ENCODE measurements at regions not wholly inside any gene's neighbourhood (a gene's known extent, or its start where the extent isn't known, plus 50 kb on each side); places are given as distances from the start of the nearest gene placed in this dataset.
"Not testable (repeated sequence)": the region's sequence is repeated elsewhere in the genome, so short reads cannot be mapped to it uniquely, and the experiment has no call there.

- DNase-seq (ENCODE audit: low read depth in 2 of 2), result no peak
Observed at GRCh38 chr1:114263343-114263742, 109.7 kb upstream of the SYT6 start.

GRCh38 chr1:114262337-114262736 is 108.7 kb upstream of the SYT6 start:
- no peak for DNase-seq (ENCODE audit: low read depth in 2 of 2)

GRCh38 chr1:114260805-114261484 is 107.3 kb upstream of the SYT6 start:
- DNase-seq (ENCODE audit: low read depth in 2 of 2), result no peak

GRCh38 chr1:114259511-114260160 is 106.0 kb upstream of the SYT6 start:
- DNase-seq (ENCODE audit: low read depth in 2 of 2), result no peak

- DNase-seq (ENCODE audit: low read depth in 2 of 2), result no peak
Observed at GRCh38 chr1:114258633-114259032, 105.0 kb upstream of the SYT6 start.

- DNase-seq (ENCODE audit: low read depth in 2 of 2), result no peak
Observed at GRCh38 chr1:114258074-114258473, 104.4 kb upstream of the SYT6 start.

GRCh38 chr1:114257554-114257953 is 103.9 kb upstream of the SYT6 start:
- DNase-seq (ENCODE audit: low read depth in 2 of 2), result no peak

GRCh38 chr1:114253900-114254299 is 100.2 kb upstream of the SYT6 start:
- no peak for DNase-seq (ENCODE audit: low read depth in 2 of 2)

- DNase-seq (ENCODE audit: low read depth in 2 of 2), result no peak
Observed at GRCh38 chr1:114251573-114251939, 97.9 kb upstream of the SYT6 start.

- DNase-seq (ENCODE audit: low read depth in 2 of 2), result no peak
Observed at GRCh38 chr1:114250683-114251572, 97.3 kb upstream of the SYT6 start.

GRCh38 chr1:114249691-114250090 is 96.0 kb upstream of the SYT6 start:
- DNase-seq (ENCODE audit: low read depth in 2 of 2), result no peak

- DNase-seq (ENCODE audit: low read depth in 2 of 2), result no peak
Observed at GRCh38 chr1:114248162-114248561, 94.5 kb upstream of the SYT6 start.

- not testable (repeated sequence) for DNase-seq (ENCODE audit: low read depth in 2 of 2)
Observed at GRCh38 chr1:114242531-114243210, 89.0 kb upstream of the SYT6 start.

GRCh38 chr1:114238053-114238452 is 84.4 kb upstream of the SYT6 start:
- no peak for DNase-seq (ENCODE audit: low read depth in 2 of 2)

- no peak for DNase-seq (ENCODE audit: low read depth in 2 of 2)
Observed at GRCh38 chr1:114236517-114236916, 82.8 kb upstream of the SYT6 start.

GRCh38 chr1:114235960-114236359 is 82.3 kb upstream of the SYT6 start:
- DNase-seq (ENCODE audit: low read depth in 2 of 2), result no peak

- no peak for DNase-seq (ENCODE audit: low read depth in 2 of 2)
Observed at GRCh38 chr1:114235281-114235680, 81.6 kb upstream of the SYT6 start.

- no peak for DNase-seq (ENCODE audit: low read depth in 2 of 2)
Observed at GRCh38 chr1:114234408-114235124, 80.9 kb upstream of the SYT6 start.

GRCh38 chr1:114232691-114233090 is 79.0 kb upstream of the SYT6 start:
- DNase-seq (ENCODE audit: low read depth in 2 of 2), result no peak

- no peak for DNase-seq (ENCODE audit: low read depth in 2 of 2)
Observed at GRCh38 chr1:114231301-114231700, 77.6 kb upstream of the SYT6 start.

GRCh38 chr1:114229368-114229767 is 75.7 kb upstream of the SYT6 start:
- no peak for DNase-seq (ENCODE audit: low read depth in 2 of 2)

Measured in stimulated activated CD8-positive, alpha-beta memory T cell treated with anti-CD3 and anti-CD28 coated beads, Interleukin-7, amount 100 ng/mL, for 4 hours (primary cell).